Naive B cell (primary cell): ENCODE measurements at regions not wholly inside any gene's neighbourhood (a gene's known extent, or its start where the extent isn't known, plus 50 kb on each side); places are given as distances from the start of the nearest gene placed in this dataset.
A peak's percentile ranks its signal among the peaks of the same experiment; 100 is the strongest.
"Not testable (repeated sequence)": the region's sequence is repeated elsewhere in the genome, so short reads cannot be mapped to it uniquely, and the experiment has no call there.

Experiments
- ATAC-seq, 2 donors: fragments of 150-1000 bp; cut with Tn5 transposase; 2 replicates each; pipeline ENCODE4 v1.10.0; 2021; ENCODE audit warnings: low read depth in 2 of 2, mild to moderate bottlenecking in 2 of 2, moderate library complexity in 2 of 2
- DNase-seq: peaks from one replicate; pipeline ENCODE4 v3.0.0; 2022
- H3K27ac Mint-ChIP-seq, 6 donors: one replicate each; pipeline ENCODE4 v1.8.0; 2020 to 2022; ENCODE audit warnings: mild to moderate bottlenecking in 6 of 6, mixed read lengths in 6 of 6, moderate library complexity in 5 of 6, inconsistent platforms in 2 of 6
- H3K27me3 Mint-ChIP-seq, 3 donors: one replicate each; pipeline ENCODE4 v1.8.0; 2021 to 2022; ENCODE audit warnings: mixed read lengths in 3 of 3, mild to moderate bottlenecking in 1 of 3
- H3K36me3 Mint-ChIP-seq, 2 donors: one replicate each; pipeline ENCODE4 v1.8.0; 2020 to 2022; ENCODE audit warnings: mixed read lengths in 2 of 2, inconsistent platforms in 1 of 2, mild to moderate bottlenecking in 1 of 2
- H3K4me1 Mint-ChIP-seq, 3 donors: one replicate each; pipeline ENCODE4 v1.8.0; 2020 to 2022; ENCODE audit warnings: mixed read lengths in 3 of 3, inconsistent platforms in 1 of 3, mild to moderate bottlenecking in 1 of 3, moderate library complexity in 1 of 3
- H3K4me3 Mint-ChIP-seq, 8 donors: one replicate each; pipeline ENCODE4 v1.8.0; 2020 to 2022; ENCODE audit warnings: mild to moderate bottlenecking in 8 of 8, mixed read lengths in 8 of 8, moderate library complexity in 8 of 8, inconsistent platforms in 2 of 8
- H3K9me3 Mint-ChIP-seq, 7 donors: one replicate each; pipeline ENCODE4 v1.8.0; 2020 to 2022; ENCODE audit warnings: mixed read lengths in 7 of 7, mild to moderate bottlenecking in 5 of 7, inconsistent platforms in 2 of 7, moderate library complexity in 1 of 7

GRCh38 chr6:119965008-119965407 is 615.4 kb upstream of the MAN1A1 start:
- Mint-ChIP-seq H3K4me1 (no peaks in the 10 kb centered on the region), H3K27ac (no peak overlapping the region), H3K36me3 (no peaks in the 10 kb centered on the region), H3K9me3 (peaks cover 0 to 2% (median 0%) of the 10 kb centered on the region in 7 donors), H3K27me3 (no peaks in the 10 kb centered on the region), H3K4me3 (no peak overlapping the region)
- ATAC-seq (no peak), DNase-seq (no peak)

DNA sequence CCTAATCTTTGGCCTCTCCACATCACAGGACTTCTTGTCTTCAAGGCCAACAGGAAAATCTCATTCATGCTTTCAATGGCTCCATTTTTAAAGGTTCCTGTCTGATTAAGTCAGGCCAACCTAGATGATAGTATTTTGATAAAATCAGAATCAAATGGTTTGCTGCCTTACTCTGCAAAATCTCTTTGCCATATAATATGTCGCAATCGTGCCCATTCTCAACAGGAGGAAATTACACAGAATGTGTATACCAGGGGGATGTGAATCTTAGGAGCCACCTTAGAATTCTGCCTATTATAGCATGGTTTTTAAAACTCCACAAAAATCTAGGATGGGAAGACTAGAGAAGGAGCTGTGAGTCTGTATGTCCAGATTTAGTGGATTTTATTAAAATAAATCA is 612.9 kb upstream of the MAN1A1 start:
- DNase-seq (no peak), ATAC-seq (no peak)
- Mint-ChIP-seq H3K9me3 (peaks cover 0 to 2% (median 0%) of the 10 kb centered on the region in 7 donors), H3K36me3 (no peaks in the 10 kb centered on the region), H3K27me3 (no peaks in the 10 kb centered on the region), H3K4me3 (no peak overlapping the region), H3K27ac (no peak overlapping the region), H3K4me1 (no peaks in the 10 kb centered on the region)

- Mint-ChIP-seq H3K27me3 (no peaks in the 10 kb centered on the region), H3K9me3 (peaks cover 0 to 2% (median 0%) of the 10 kb centered on the region in 7 donors), H3K27ac (no peak overlapping the region), H3K4me1 (no peaks in the 10 kb centered on the region), H3K36me3 (no peaks in the 10 kb centered on the region), H3K4me3 (no peak overlapping the region)
- ATAC-seq (no peak), DNase-seq (no peak)
These were observed 611.9 kb upstream of the MAN1A1 start for GRCh38 chr6:119961450-119961849.

GRCh38 chr6:119960456-119960855 is 610.9 kb upstream of the MAN1A1 start:
- Mint-ChIP-seq H3K27ac (no peak overlapping the region), H3K9me3 (no peaks in the 10 kb centered on the region), H3K36me3 (no peaks in the 10 kb centered on the region), H3K4me3 (no peak overlapping the region), H3K4me1 (no peaks in the 10 kb centered on the region), H3K27me3 (no peaks in the 10 kb centered on the region)
- ATAC-seq, result no peak
- no peak for DNase-seq

DNA sequence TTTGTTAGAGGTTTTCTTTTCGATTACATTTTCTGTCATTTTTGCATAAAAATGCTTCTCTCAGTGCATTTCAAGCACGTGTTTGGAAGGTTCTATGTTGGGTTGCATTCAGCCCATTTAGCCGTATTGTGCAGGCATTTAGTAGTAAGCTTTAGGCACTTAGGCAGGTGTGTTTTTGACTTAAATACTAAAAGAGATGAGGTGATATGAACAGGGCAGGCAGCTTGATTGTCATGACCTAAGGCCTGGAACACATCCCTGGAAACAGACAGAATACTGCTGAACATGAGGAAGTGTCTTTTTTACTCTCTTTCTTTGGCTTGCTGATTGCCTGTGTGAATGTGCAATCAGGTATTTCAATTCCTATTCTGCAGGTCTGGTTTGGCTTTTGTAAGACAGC is 610.5 kb upstream of the MAN1A1 start:
- no peak overlapping the region for H3K27ac Mint-ChIP-seq
- H3K9me3 Mint-ChIP-seq, result no peaks in the 10 kb centered on the region
- ATAC-seq, result no peak
- DNase-seq, result no peak
- no peaks in the 10 kb centered on the region for H3K27me3 Mint-ChIP-seq
- H3K4me1 Mint-ChIP-seq, result no peaks in the 10 kb centered on the region
- H3K4me3 Mint-ChIP-seq, result no peak overlapping the region
- no peaks in the 10 kb centered on the region for H3K36me3 Mint-ChIP-seq

GRCh38 chr6:119957195-119957594 is 607.6 kb upstream of the MAN1A1 start:
- Mint-ChIP-seq H3K27me3 (no peaks in the 10 kb centered on the region), H3K9me3 (peaks cover 0 to 5% (median 4%) of the 10 kb centered on the region in 7 donors), H3K4me1 (no peaks in the 10 kb centered on the region), H3K36me3 (no peaks in the 10 kb centered on the region), H3K27ac (peak overlapping the region in 1 of 6 donors; percentile 39), H3K4me3 (no peak overlapping the region)
- ATAC-seq, result no peak
- DNase-seq, result no peak

- no peaks in the 10 kb centered on the region for H3K27me3 Mint-ChIP-seq
- peaks cover 0 to 11% (median 9%) of the 10 kb centered on the region in 7 donors for H3K9me3 Mint-ChIP-seq
- ATAC-seq, result no peak
- H3K4me3 Mint-ChIP-seq, result no peak overlapping the region
- no peaks in the 10 kb centered on the region for H3K4me1 Mint-ChIP-seq
- H3K36me3 Mint-ChIP-seq, result no peaks in the 10 kb centered on the region
- no peak overlapping the region for H3K27ac Mint-ChIP-seq
- DNase-seq, result no peak
These were observed 603.1 kb upstream of the MAN1A1 start for GRCh38 chr6:119952696-119953095.

- Mint-ChIP-seq H3K27me3 (peaks cover 0 to 8% (median 0%) of the 10 kb centered on the region in 3 donors), H3K4me1 (no peaks in the 10 kb centered on the region), H3K9me3 (peaks cover 0 to 11% (median 9%) of the 10 kb centered on the region in 7 donors), H3K27ac (no peak overlapping the region), H3K4me3 (no peak overlapping the region), H3K36me3 (no peaks in the 10 kb centered on the region)
- DNase-seq (no peak), ATAC-seq (no peak)
These were observed 601.1 kb upstream of the MAN1A1 start for GRCh38 chr6:119950681-119951080.

DNA sequence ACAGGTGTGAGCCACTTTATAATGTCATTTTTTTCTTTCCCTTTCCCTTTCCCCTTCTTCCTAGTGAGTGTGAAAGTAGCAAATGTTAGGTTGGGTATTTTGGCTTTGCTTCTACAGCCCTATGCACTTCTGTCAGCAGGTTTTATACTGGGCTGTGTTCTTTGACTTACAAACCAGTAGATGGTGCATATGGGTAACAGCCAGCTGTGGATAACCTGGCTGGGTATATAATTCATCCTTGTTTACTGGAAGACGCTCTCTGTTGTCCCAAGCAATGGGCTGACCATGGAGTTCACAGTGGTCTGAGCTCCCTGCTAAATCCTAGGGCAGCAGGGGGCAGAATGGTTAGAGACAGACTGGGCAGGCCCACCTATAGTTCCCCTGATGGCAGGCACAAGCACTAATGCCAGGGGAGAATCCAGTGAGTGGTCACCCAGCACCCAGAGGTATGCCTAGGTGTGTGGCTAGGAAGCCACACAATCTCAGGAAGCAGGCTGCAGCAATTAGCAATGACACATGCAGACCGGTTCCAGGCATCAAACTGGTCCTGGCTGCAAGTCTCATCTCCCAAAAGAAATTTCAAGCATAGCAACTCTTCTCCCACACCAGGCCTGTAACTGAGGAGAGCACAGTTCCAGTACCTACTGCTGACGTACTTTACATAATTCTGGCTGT is 592.7 kb upstream of the MAN1A1 start:
- peaks cover 22 to 43% (median 33%) of the 10 kb centered on the region in 3 donors for H3K4me1 Mint-ChIP-seq
- peak overlapping the region in 1 of 8 donors; percentile 35 for H3K4me3 Mint-ChIP-seq
- H3K27ac Mint-ChIP-seq, result peak overlapping the region in 1 of 6 donors; percentile 86
- peaks cover 4 to 21% (median 15%) of the 10 kb centered on the region in 3 donors for H3K27me3 Mint-ChIP-seq
- ATAC-seq (no peak), DNase-seq (no peak)
- H3K36me3 Mint-ChIP-seq, result no peaks in the 10 kb centered on the region
- H3K9me3 Mint-ChIP-seq, result peaks cover 0 to 3% (median 0%) of the 10 kb centered on the region in 7 donors

GRCh38 chr6:119938752-119939151 is 589.2 kb upstream of the MAN1A1 start:
- Mint-ChIP-seq H3K27ac (peak overlapping the region in 1 of 6 donors; percentile 8), H3K27me3 (peaks cover 0 to 15% (median 10%) of the 10 kb centered on the region in 3 donors), H3K36me3 (no peaks in the 10 kb centered on the region), H3K4me3 (peak overlapping the region in 6 of 8 donors; percentile 14 to 51 (median 38)), H3K4me1 (peaks cover 22 to 43% (median 33%) of the 10 kb centered on the region in 3 donors), H3K9me3 (peaks cover 0 to 3% (median 0%) of the 10 kb centered on the region in 7 donors)
- no peak for DNase-seq
- ATAC-seq, result peak; percentile 65 to 77

DNA sequence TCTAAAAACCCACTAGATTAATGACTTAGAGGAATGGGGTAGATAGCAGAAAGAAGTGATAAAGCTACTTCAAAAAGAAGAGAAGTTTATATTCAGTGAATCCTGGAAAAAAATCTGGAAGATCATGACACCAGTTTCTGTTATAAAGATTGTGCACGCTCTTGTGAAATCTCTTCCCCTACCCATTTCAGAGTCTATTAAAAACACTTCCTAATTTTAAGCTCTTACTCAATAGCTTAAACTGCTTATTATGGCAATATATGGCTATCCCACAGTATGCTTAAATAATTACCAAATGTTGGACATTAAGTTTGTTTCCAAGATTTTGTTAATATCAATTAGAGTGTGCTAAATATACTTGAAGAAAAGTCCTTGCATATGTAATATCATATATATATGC is 585.3 kb upstream of the MAN1A1 start:
- ATAC-seq (no peak), DNase-seq (no peak)

GRCh38 chr6:119929121-119929520 is 579.6 kb upstream of the MAN1A1 start:
- ATAC-seq (no peak), DNase-seq (no peak)
- Mint-ChIP-seq H3K4me1 (no peaks in the 10 kb centered on the region), H3K9me3 (peaks cover 11 to 44% (median 21%) of the 10 kb centered on the region in 7 donors), H3K27ac (no peak overlapping the region), H3K36me3 (peaks cover 18 to 25% of the 10 kb centered on the region in 2 donors), H3K27me3 (no peaks in the 10 kb centered on the region), H3K4me3 (no peak overlapping the region)

More for the DNA sequence above, 585.3 kb upstream of the MAN1A1 start:
- peaks cover 14 to 17% (median 15%) of the 10 kb centered on the region in 3 donors for H3K4me1 Mint-ChIP-seq
- H3K4me3 Mint-ChIP-seq, result no peak overlapping the region
- peaks cover 0 to 5% (median 0%) of the 10 kb centered on the region in 3 donors for H3K27me3 Mint-ChIP-seq
- no peak overlapping the region for H3K27ac Mint-ChIP-seq
- H3K9me3 Mint-ChIP-seq, result peaks cover 0 to 2% (median 0%) of the 10 kb centered on the region in 7 donors
- H3K36me3 Mint-ChIP-seq, result no peaks in the 10 kb centered on the region

DNA sequence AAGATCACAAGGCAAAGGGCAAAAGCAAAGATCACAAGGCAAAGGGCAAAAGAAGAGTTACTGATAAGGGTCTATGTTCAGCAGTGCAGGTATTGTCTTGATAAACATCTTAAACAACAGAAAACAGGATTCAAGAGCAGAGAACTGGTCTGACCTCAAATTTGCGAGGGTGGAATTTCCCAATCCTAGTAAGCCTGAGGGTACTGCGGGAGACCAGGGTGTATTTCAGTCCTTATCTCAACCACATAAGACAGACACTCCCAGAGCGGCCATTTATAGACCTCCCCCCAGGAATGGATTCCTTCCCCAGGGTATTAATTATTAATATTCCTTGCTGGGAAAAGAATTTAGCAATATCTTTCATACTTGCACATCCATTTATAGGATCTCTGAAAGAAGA is 575.3 kb upstream of the MAN1A1 start:
- H3K27ac Mint-ChIP-seq, result peak overlapping the region in 1 of 6 donors; percentile 72
- H3K36me3 Mint-ChIP-seq, result peaks cover 24 to 64% of the 10 kb centered on the region in 2 donors
- H3K4me1 Mint-ChIP-seq, DNase-seq, H3K27me3 Mint-ChIP-seq, ATAC-seq, H3K4me3 Mint-ChIP-seq: not testable (repeated sequence)
- H3K9me3 Mint-ChIP-seq, result peaks cover 31 to 87% (median 54%) of the 10 kb centered on the region in 7 donors

DNA sequence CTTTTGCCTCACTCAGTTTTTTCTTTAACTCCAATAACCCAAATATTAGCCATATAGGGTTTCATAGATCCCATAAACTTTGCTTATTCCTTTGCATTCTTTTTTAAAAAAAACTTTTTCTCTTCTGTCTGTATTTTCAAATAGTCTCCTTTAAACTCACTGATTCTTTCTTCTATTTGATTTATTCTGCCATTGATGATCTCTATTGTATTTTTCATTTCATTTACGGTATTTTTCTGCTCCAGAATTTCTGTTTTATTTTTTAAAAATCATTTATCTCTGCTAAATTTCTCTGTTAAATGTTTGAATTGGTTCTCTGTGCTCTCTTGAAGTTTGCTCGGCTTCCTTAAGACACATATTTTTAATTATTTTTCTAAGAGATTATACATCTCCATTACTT is 573.3 kb upstream of the MAN1A1 start:
- no peaks in the 10 kb centered on the region for H3K4me1 Mint-ChIP-seq
- no peaks in the 10 kb centered on the region for H3K27me3 Mint-ChIP-seq
- H3K4me3 Mint-ChIP-seq, result no peak overlapping the region
- peaks cover 32 to 81% (median 52%) of the 10 kb centered on the region in 7 donors for H3K9me3 Mint-ChIP-seq
- no peak overlapping the region for H3K27ac Mint-ChIP-seq
- H3K36me3 Mint-ChIP-seq, result peaks cover 24 to 66% of the 10 kb centered on the region in 2 donors
- no peak for DNase-seq
- ATAC-seq, result no peak
